ENCODE measurements at regions not wholly inside any gene's neighbourhood (a gene's known extent, or its start where the extent isn't known, plus 50 kb on each side); places are given as distances from the start of the nearest gene placed in this dataset.
"Not testable (repeated sequence)": the region's sequence is repeated elsewhere in the genome, so short reads cannot be mapped to it uniquely, and the experiment has no call there.

GRCh38 chr14:89684139-89684538 is 267.1 kb upstream of the FOXN3 start:
- no peak overlapping the region for H3K9ac ChIP-seq (ENCODE audit: low read depth, low read length)
- no peaks in the 10 kb centered on the region for H3K4me1 ChIP-seq (ENCODE audit: insufficient read depth, low read length)
- peaks cover 8% of the 10 kb centered on the region for H3K9me3 ChIP-seq (ENCODE audit: control insufficient read depth, insufficient read depth, low read length)
- no peaks in the 10 kb centered on the region for H3K36me3 ChIP-seq (ENCODE audit: insufficient read depth, low read length)

DNA sequence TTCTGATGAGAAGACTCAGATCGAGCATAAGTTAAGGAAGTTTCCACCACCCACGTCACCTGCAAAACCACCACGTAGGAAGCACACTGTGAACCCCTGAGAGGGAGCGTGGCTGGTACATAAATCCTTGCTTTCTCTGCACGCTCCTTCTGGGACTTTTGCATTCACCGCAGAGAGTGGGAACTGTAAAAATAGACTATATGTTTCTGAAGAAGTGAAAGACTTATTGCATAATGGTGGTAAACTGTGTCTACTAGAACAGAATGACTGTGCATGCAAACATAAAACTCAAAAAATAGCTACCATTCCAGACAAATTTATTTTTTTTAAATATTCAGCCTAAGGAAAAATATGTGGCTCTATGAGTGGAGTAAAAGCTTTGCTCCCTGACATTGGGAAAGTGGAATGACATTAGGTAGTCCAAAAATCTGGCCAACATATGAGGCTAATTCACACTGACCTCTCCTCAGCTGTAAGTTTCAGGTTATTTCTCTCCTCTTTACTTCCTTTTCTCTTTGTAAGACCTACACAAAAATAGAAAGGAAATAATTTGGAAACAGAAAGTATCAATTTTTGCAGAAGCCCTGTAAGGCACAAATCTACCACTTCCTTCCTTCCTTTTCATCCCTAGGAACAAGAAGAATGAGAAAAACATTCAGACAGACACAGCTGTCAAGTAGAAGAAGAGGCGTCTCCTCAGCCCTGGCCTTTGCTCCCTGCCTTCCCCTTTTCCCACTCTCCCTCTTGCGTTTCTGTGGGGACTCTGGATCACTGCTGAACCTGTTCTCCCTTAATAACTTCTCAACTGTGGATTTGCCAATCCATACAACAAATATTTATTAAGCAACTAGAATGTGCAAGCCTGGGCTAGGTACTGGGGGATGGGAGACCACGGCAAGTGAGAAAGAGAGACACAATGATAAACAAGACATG is 264.3 kb upstream of the FOXN3 start:
- Histone ChIP-seq H3K9me3 (ENCODE audit: control insufficient read depth, insufficient read depth, low read length) (peaks cover 8% of the 10 kb centered on the region), H3K9ac (ENCODE audit: low read depth, low read length) (no peak overlapping the region), H3K4me1 (ENCODE audit: insufficient read depth, low read length) (no peaks in the 10 kb centered on the region)

GRCh38 chr14:89680156-89680555 is 263.1 kb upstream of the FOXN3 start:
- peaks cover 8% of the 10 kb centered on the region for H3K9me3 ChIP-seq (ENCODE audit: control insufficient read depth, insufficient read depth, low read length)
- H3K9ac ChIP-seq (ENCODE audit: low read depth, low read length) = no peak overlapping the region
- no peaks in the 10 kb centered on the region for H3K4me1 ChIP-seq (ENCODE audit: insufficient read depth, low read length)
- no peaks in the 10 kb centered on the region for H3K36me3 ChIP-seq (ENCODE audit: insufficient read depth, low read length)

More for the DNA sequence above, 264.3 kb upstream of the FOXN3 start:
- no peaks in the 10 kb centered on the region for H3K36me3 ChIP-seq (ENCODE audit: insufficient read depth, low read length)

- Histone ChIP-seq H3K36me3 (ENCODE audit: insufficient read depth, low read length) (no peaks in the 10 kb centered on the region), H3K9ac (ENCODE audit: low read depth, low read length) (no peak overlapping the region), H3K9me3 (ENCODE audit: control insufficient read depth, insufficient read depth, low read length) (peaks cover 8% of the 10 kb centered on the region), H3K4me1 (ENCODE audit: insufficient read depth, low read length) (no peaks in the 10 kb centered on the region)
These were observed 261.7 kb upstream of the FOXN3 start for GRCh38 chr14:89678768-89679167.

DNA sequence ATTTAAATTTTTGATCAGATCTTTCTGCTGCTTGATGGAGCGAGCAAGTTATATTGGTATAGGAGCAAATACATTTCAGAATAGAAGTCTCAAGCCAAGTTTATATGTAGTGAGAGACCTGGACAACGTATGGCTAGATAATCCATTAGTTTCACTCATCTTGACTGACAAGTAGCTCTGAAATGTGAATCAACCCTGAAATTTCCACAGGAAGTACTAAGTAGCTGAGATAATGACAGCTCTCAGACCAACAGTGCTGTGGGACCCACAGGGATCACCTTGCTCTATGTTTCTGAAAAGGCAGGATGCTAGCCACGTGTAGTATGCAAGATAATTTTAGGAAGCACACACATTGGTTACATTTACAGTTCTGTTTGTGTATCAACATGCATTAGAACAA is 258.6 kb upstream of the FOXN3 start:
- Histone ChIP-seq H3K36me3 (ENCODE audit: insufficient read depth, low read length) (no peaks in the 10 kb centered on the region), H3K4me1 (ENCODE audit: insufficient read depth, low read length) (no peaks in the 10 kb centered on the region; the same call in 1 of the 2 replicates), H3K9me3 (ENCODE audit: control insufficient read depth, insufficient read depth, low read length) (no peaks in the 10 kb centered on the region), H3K9ac (ENCODE audit: low read depth, low read length) (no peak overlapping the region)

DNA sequence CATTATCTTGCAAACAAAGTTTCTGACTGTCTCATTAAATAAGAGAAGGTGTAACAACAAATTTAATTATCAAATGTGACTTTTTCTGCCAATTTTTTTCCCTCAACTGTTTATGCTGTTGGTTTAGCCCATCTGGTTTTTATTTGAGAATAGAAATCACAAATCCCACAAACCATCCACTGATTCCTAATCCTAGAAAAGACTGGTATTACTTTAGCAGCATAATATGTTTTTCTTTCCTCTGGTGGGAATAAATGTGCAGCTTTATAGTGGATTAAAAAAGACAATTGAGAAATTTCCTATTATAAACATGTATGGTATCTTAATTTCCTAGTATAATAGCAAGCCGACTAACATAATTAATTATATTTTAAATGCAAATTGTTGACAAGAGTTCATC is 257.9 kb upstream of the FOXN3 start:
- H3K9ac ChIP-seq (ENCODE audit: low read depth, low read length) = no peak overlapping the region
- no peaks in the 10 kb centered on the region; the same call in 1 of the 2 replicates for H3K4me1 ChIP-seq (ENCODE audit: insufficient read depth, low read length)
- no peaks in the 10 kb centered on the region for H3K36me3 ChIP-seq (ENCODE audit: insufficient read depth, low read length)
- H3K9me3 ChIP-seq (ENCODE audit: control insufficient read depth, insufficient read depth, low read length) = no peaks in the 10 kb centered on the region

DNA sequence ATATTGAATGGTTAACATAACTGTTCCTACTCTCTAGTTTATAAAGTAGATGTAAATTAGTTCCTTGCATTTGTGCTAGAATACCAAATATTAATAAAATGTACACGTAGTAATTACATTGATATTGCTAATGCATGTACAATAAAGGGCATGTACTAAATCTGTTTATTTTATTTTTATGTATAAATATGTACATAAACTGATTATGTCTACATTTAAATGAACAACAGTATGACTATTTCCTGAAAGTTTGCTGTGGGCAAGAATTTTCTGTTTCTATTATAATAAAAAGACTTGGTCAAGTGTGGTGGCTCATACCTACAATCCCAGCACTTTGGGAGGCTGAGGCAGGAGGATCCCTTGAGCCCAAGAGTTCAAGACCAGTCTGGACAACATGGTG is 257.2 kb upstream of the FOXN3 start:
- H3K36me3 ChIP-seq (ENCODE audit: insufficient read depth, low read length) = no peaks in the 10 kb centered on the region
- no peak overlapping the region for H3K9ac ChIP-seq (ENCODE audit: low read depth, low read length)
- H3K4me1 ChIP-seq (ENCODE audit: insufficient read depth, low read length) = no peaks in the 10 kb centered on the region; the same call in 1 of the 2 replicates
- no peaks in the 10 kb centered on the region for H3K9me3 ChIP-seq (ENCODE audit: control insufficient read depth, insufficient read depth, low read length)

DNA sequence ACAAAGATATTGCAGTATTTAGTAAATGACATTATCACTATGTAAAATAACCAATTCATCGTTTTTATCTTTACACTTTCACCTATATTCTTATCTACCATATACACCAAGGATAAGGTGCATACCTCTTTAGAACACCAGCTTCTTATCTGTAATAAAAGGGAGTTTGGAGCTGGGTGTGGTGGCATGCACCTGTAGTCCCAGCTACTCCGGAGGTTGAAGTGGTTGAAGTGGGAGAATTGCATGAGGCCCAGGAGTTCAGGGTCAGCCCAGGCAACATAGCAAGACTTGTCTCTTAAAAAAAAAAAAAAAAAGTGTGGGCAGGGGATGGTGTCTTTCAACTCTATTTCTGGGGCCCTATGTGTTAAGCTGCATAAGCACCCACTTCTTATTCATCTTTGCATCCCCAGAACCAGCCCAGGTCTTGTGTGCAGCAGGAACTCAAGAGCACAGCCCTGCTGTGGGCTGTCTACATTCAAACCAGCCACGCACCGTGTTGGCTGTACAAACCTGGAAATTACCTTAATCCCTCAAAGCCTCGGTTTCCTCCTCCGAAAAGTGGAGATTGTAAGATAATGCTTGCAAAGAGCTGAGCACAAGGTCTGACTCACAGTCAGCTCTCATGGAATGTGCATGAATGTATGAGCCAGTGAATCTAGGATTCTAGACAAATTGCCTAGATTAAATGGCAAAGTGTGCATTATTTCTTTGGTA is 256.6 kb upstream of the FOXN3 start:
- Histone ChIP-seq H3K9me3 (ENCODE audit: control insufficient read depth, insufficient read depth, low read length) (no peaks in the 10 kb centered on the region), H3K9ac (ENCODE audit: low read depth, low read length) (no peak overlapping the region), H3K4me1 (ENCODE audit: insufficient read depth, low read length) (no peaks in the 10 kb centered on the region; the same call in 1 of the 2 replicates), H3K36me3 (ENCODE audit: insufficient read depth, low read length) (no peaks in the 10 kb centered on the region)

DNA sequence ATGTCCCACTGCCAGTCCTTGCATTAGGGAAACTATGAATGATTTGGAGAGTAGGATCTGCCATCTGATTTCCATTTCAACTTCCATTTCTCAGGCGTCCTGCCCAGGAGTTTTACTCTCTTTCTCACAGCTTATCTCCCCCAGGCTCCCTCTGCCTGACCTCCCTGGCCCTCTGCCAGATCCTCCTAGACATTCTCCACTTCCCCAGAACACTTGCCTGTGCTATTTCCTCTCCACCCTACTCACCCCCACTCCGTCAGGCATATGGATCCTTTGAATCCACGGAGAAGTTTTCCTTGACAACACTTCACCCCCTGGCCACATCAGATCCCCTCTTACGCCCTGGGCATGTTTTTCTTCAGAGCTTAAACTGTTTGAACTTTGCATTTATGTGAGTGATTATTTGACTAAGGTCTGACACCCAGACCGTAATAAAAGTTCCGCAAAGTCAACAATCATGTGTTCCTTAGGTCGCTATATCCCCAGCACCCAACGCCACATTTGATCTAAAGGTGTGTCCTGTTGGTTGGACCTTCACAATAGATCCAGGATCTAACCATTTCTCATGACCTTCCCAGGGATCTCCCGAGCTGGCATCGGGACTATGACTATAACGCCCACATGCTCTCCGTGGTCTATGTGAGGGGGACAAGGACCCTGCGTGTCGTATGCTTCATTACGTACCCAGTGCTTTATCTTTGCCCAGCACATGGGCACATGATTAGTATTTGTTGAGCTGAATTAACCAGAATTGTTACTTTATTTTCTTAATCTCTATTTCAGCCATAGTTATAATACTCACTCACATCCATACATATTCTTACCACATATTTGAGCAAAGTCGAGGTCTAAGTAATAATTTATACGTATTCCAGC is 255.8 kb upstream of the FOXN3 start:
- Histone ChIP-seq H3K9ac (ENCODE audit: low read depth, low read length) (no peak overlapping the region), H3K9me3 (ENCODE audit: control insufficient read depth, insufficient read depth, low read length) (no peaks in the 10 kb centered on the region), H3K4me1 (ENCODE audit: insufficient read depth, low read length) (no peaks in the 10 kb centered on the region; the same call in 1 of the 2 replicates), H3K36me3 (ENCODE audit: insufficient read depth, low read length) (no peaks in the 10 kb centered on the region)

DNA sequence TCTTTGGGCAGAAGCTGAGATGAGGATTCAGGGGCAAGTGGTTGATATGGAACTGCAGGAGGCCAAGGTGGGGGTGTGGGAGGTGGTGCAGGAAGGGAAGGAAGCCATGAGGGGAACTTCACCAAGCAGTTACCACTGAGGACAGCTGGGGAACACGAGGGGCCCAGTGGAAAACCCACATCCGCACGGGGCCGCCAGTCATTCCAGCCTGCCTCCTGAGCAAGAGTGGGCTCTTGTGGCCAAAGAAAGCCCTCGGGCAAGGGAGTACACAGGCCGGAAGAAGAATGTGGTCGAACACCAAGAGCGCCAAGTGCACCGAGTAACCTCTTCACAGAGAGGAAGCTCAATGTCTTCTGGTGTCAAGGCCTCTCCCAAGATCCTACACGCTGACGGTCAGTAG is 252.2 kb upstream of the FOXN3 start:
- no peaks in the 10 kb centered on the region for H3K36me3 ChIP-seq (ENCODE audit: insufficient read depth, low read length)
- H3K4me1 ChIP-seq (ENCODE audit: insufficient read depth, low read length) = no peaks in the 10 kb centered on the region; the same call in 1 of the 2 replicates
- H3K9ac ChIP-seq (ENCODE audit: low read depth, low read length) = no peak overlapping the region
- no peaks in the 10 kb centered on the region for H3K9me3 ChIP-seq (ENCODE audit: control insufficient read depth, insufficient read depth, low read length)

DNA sequence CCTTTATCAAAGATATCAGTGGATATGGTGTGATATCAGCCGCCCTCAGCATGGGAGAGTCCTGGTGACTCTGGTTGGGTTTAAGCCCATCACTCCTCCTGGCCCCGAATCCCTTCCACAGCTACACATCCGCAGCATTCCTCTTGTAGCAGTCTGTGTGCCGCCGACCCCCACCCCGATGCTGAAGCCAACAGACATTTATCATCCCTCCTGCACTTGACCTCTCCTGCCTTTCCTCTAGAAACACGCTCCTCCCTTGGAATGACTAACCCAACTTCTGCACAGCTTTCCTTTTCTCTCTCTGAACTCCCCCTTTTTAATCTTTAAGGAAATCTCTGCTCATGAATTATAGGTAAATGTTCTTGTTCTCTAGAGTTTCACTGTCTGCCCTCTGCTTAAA is 250.9 kb upstream of the FOXN3 start:
- Histone ChIP-seq H3K9me3 (ENCODE audit: control insufficient read depth, insufficient read depth, low read length) (no peaks in the 10 kb centered on the region), H3K4me1 (ENCODE audit: insufficient read depth, low read length) (no peaks in the 10 kb centered on the region; the same call in 1 of the 2 replicates), H3K36me3 (ENCODE audit: insufficient read depth, low read length) (no peaks in the 10 kb centered on the region), H3K9ac (ENCODE audit: low read depth, low read length) (no peak overlapping the region)

- not testable (repeated sequence) for H3K9ac ChIP-seq (ENCODE audit: low read depth, low read length); H3K9me3 ChIP-seq (ENCODE audit: control insufficient read depth, insufficient read depth, low read length); H3K36me3 ChIP-seq (ENCODE audit: insufficient read depth, low read length); H3K4me1 ChIP-seq (ENCODE audit: insufficient read depth, low read length)
These were observed 248.5 kb upstream of the FOXN3 start for GRCh38 chr14:89665300-89666081.

DNA sequence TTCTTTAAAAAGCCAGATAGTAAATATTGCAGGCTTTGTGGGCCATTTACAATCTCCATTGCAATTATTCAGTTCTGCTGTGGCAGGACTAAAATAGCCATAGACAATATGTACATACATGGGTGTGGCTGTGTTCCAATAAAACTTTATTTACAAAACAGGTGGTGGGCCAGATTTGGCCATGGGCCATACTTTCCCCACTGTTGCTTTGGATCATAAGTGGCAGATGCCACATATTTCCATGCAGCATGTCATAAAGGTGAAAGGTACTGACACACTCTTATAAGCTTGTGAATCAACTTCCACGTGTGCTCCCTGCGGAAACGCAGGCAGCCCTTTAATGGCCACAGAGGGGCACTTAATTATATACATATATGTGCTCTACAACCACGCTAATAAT is 244.4 kb upstream of the FOXN3 start:
- Histone ChIP-seq H3K9ac (ENCODE audit: low read depth, low read length) (no peak overlapping the region), H3K9me3 (ENCODE audit: control insufficient read depth, insufficient read depth, low read length) (no peaks in the 10 kb centered on the region), H3K36me3 (ENCODE audit: insufficient read depth, low read length) (no peaks in the 10 kb centered on the region), H3K4me1 (ENCODE audit: insufficient read depth, low read length) (no peaks in the 10 kb centered on the region)
